Brain microvascular endothelial cell (primary cell): ENCODE measurements at regions not wholly inside any gene's neighbourhood (a gene's known extent, or its start where the extent isn't known, plus 50 kb on each side); places are given as distances from the start of the nearest gene placed in this dataset.
"Not testable (repeated sequence)": the region's sequence is repeated elsewhere in the genome, so short reads cannot be mapped to it uniquely, and the experiment has no call there.

ENCODE experiments used
- DNase-seq: peaks from one replicate; pipeline ENCODE4 v3.0.0-alpha.2; 2020
- H3K27ac ChIP-seq: fragments of 250-450 bp; sonication (Bioruptor Pico); 2 replicates; pipeline ENCODE4 v1.5.1; 2020; ENCODE audit warnings: mild to moderate bottlenecking, moderate library complexity
- H3K27me3 ChIP-seq: fragments of 250-450 bp; sonication (Bioruptor Pico); replicated peaks from 2 replicates; pipeline ENCODE4 v1.5.1; 2020; ENCODE audit warnings: mild to moderate bottlenecking
- H3K36me3 ChIP-seq: fragments of 250-450 bp; sonication (Bioruptor Pico); replicated peaks from 2 replicates; pipeline ENCODE4 v1.5.1; 2020; ENCODE audit warnings: mild to moderate bottlenecking
- H3K4me3 ChIP-seq: 2 replicates; pipeline ENCODE4 v1.5.1; 2011; ENCODE audit warnings: low read depth, mild to moderate bottlenecking, control low read depth, low read length, moderate library complexity
- in situ Hi-C: cut with HindIII; loops from 2 replicates; pipeline ENCODE4 v1.10.0; 2017; ENCODE audit warnings: low sequenced_read_pairs, low pct_ligation_motif_present
- TF ChIP-seq, protein P1 (sequence below): IDR thresholded peaks from 2 replicates; pipeline ENCODE4 v1.5.1; 2011; ENCODE audit warnings: low read depth, mild to moderate bottlenecking, moderate library complexity, low read length, control low read depth, inconsistent platforms; ENCODE audit errors: missing control alignments

GRCh38 chr13:60229708-60230272 is 66.1 kb upstream of the DIAPH3 start:
- in situ Hi-C loops: no loop called here
- H3K27ac ChIP-seq: no peak overlapping the region
- DNase-seq: no peak
- TF ChIP-seq, protein P1, sequence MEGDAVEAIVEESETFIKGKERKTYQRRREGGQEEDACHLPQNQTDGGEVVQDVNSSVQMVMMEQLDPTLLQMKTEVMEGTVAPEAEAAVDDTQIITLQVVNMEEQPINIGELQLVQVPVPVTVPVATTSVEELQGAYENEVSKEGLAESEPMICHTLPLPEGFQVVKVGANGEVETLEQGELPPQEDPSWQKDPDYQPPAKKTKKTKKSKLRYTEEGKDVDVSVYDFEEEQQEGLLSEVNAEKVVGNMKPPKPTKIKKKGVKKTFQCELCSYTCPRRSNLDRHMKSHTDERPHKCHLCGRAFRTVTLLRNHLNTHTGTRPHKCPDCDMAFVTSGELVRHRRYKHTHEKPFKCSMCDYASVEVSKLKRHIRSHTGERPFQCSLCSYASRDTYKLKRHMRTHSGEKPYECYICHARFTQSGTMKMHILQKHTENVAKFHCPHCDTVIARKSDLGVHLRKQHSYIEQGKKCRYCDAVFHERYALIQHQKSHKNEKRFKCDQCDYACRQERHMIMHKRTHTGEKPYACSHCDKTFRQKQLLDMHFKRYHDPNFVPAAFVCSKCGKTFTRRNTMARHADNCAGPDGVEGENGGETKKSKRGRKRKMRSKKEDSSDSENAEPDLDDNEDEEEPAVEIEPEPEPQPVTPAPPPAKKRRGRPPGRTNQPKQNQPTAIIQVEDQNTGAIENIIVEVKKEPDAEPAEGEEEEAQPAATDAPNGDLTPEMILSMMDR: no peak
- no peaks in the 10 kb centered on the region for H3K27me3 ChIP-seq
- no peaks in the 10 kb centered on the region for H3K36me3 ChIP-seq
- H3K4me3 ChIP-seq: no peak overlapping the region

- in situ Hi-C loops: no loop called here
- Histone ChIP-seq H3K27ac (no peak overlapping the region), H3K4me3 (no peak overlapping the region), H3K27me3 (no peaks in the 10 kb centered on the region), H3K36me3 (no peaks in the 10 kb centered on the region)
- TF ChIP-seq, protein P1: no peak
- peak; percentile 30 for DNase-seq
These were observed 66.9 kb upstream of the DIAPH3 start for GRCh38 chr13:60230593-60230992.

GRCh38 chr13:60242043-60242595 is 78.4 kb upstream of the DIAPH3 start:
- in situ Hi-C loops: no loop called here
- DNase-seq: no peak
- no peak overlapping the region for H3K27ac ChIP-seq
- H3K4me3 ChIP-seq: no peak overlapping the region
- H3K36me3 ChIP-seq: no peaks in the 10 kb centered on the region
- TF ChIP-seq, protein P1: no peak
- no peaks in the 10 kb centered on the region for H3K27me3 ChIP-seq

DNA sequence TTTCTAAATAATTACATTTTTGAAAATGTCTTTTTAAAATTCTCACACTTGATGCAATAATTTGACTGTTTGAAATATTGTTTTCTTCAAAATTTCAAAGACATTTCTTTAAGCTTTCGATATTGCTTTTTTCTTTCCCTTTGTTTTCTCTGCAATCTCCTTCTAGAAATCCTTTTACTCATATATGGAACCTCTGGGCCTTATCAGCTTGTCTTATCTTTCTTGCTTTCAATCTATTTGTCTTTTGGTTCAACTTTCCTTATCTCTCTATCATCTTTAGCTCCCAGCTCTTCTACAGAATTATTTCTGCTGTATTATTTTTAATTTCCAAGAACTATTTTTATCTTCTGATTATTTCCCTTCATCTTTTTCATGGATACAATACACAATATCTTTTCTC is 80.7 kb upstream of the DIAPH3 start:
- TF ChIP-seq, protein P1: no peak
- H3K27me3 ChIP-seq: no peaks in the 10 kb centered on the region
- no peak overlapping the region for H3K4me3 ChIP-seq
- H3K27ac ChIP-seq: no peak overlapping the region
- in situ Hi-C loops: no loop called here
- DNase-seq: no peak
- no peaks in the 10 kb centered on the region for H3K36me3 ChIP-seq

DNA sequence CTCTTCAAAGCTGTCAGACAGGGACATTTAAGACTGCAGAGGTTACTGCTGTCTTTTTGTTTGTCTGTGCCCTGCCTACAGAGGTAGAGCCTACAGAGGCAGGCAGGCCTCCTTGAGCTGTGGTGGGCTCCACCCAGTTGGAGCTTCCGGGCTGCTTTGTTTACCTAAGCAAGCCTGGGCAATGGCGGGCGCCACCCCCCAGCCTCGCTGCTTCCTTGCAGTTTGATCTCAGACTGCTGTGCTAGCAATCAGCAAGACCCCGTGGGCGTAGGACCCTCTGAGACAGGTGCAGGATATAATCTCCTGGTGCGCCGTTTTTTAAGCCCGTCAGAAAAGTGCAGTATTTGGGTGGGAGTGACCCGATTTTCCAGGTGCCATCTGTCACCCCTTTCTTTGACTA is 87.7 kb upstream of the DIAPH3 start:
- H3K27me3 ChIP-seq, H3K36me3 ChIP-seq, in situ Hi-C loops, DNase-seq, H3K4me3 ChIP-seq, H3K27ac ChIP-seq: not testable (repeated sequence)

DNA sequence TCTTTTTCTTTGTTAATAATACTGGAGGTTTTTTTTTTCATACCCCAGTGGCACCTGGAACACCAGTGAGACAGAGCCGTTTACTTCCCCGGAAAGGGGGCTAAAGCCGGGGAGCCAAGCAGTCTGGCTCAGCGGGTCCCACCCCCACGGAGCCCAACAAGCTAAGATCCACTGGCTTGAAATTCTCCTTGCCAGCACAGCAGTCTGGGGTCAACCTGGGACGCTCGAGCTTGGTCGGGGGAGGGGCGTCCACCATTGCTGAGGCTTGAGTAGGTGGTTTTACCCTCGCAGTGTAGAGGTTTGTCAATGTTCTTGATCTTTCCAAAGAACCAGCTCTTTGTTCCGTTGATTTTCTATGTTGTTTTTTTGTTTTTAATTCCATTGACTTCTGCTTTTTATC is 94.6 kb upstream of the DIAPH3 start:
- in situ Hi-C loops: no loop called here
- H3K36me3 ChIP-seq: no peaks in the 10 kb centered on the region
- no peak for DNase-seq

More for the DNA sequence above, 94.6 kb upstream of the DIAPH3 start:
- TF ChIP-seq, protein P1: no peak
- Histone ChIP-seq H3K4me3 (no peak overlapping the region), H3K27me3 (no peaks in the 10 kb centered on the region), H3K27ac (no peak overlapping the region)
